ENCODE measurements at regions not wholly inside any gene's neighbourhood (a gene's known extent, or its start where the extent isn't known, plus 50 kb on each side); places are given as distances from the start of the nearest gene placed in this dataset.

- DNase-seq: no peak
Observed at GRCh38 chr6:94026575-94026974, 607.2 kb upstream of the EPHA7 start.

GRCh38 chr6:94005835-94006234 lies 586.5 kb upstream of the EPHA7 start:
- Histone ChIP-seq H3K4me3 (no peak overlapping the region), H3K4me1 (no peaks in the 10 kb centered on the region), H3K27me3 (no peaks in the 10 kb centered on the region), H3K36me3 (no peaks in the 10 kb centered on the region), H3K27ac (no peak overlapping the region), H3K9me3 (no peaks in the 10 kb centered on the region)
- no peak for DNase-seq
- TF ChIP-seq POLR2A (IDR thresholded peaks at IDR 0.05) (no peak), CTCF (IDR thresholded peaks at IDR 0.05) (no peak)

More at GRCh38 chr6:94026575-94026974, 607.2 kb upstream of the EPHA7 start:
- H3K4me3 ChIP-seq: no peak overlapping the region
- no peaks in the 10 kb centered on the region for H3K27me3 ChIP-seq
- H3K36me3 ChIP-seq: no peaks in the 10 kb centered on the region
- no peaks in the 10 kb centered on the region for H3K4me1 ChIP-seq
- H3K9me3 ChIP-seq: no peaks in the 10 kb centered on the region
- H3K27ac ChIP-seq: no peak overlapping the region
- TF ChIP-seq POLR2A (IDR thresholded peaks at IDR 0.05) (no peak), CTCF (IDR thresholded peaks at IDR 0.05) (no peak)

DNA sequence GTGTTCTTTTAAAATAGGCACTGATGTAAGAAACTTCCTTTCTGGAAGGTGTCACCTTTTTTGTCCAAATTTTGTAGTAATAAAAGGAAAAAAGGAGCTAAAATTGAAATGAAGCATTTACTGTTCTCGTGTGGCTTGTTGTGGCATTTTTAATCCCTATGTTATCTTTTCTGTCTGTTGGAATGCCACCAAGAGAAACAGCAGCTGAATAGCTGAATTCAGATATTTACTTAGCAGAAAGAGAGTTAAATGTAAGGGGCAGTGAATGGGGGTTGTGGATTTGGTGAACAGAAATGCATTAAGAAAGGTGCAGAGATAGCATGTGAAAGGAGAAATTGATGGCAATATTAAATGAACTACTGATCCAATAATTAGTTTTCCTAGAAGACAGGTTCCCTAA lies 573.6 kb upstream of the EPHA7 start:
- no peak for TF ChIP-seq CTCF (IDR thresholded peaks at IDR 0.05)
- no peak for TF ChIP-seq POLR2A (IDR thresholded peaks at IDR 0.05)
- no peaks in the 10 kb centered on the region for H3K4me1 ChIP-seq
- no peak for DNase-seq

GRCh38 chr6:93989630-93990029 lies 570.3 kb upstream of the EPHA7 start:
- H3K4me3 ChIP-seq: no peak overlapping the region
- TF ChIP-seq CTCF (IDR thresholded peaks at IDR 0.05) (no peak), POLR2A (IDR thresholded peaks at IDR 0.05) (no peak)
- H3K36me3 ChIP-seq: no peaks in the 10 kb centered on the region
- H3K27me3 ChIP-seq: no peaks in the 10 kb centered on the region
- no peaks in the 10 kb centered on the region for H3K9me3 ChIP-seq
- no peak for DNase-seq
- H3K4me1 ChIP-seq: no peaks in the 10 kb centered on the region
- H3K27ac ChIP-seq: no peak overlapping the region

More for the DNA sequence above, 573.6 kb upstream of the EPHA7 start:
- Histone ChIP-seq H3K27me3 (no peaks in the 10 kb centered on the region), H3K4me3 (no peak overlapping the region), H3K36me3 (no peaks in the 10 kb centered on the region), H3K27ac (no peak overlapping the region), H3K9me3 (no peaks in the 10 kb centered on the region)

- Histone ChIP-seq H3K36me3 (no peaks in the 10 kb centered on the region), H3K27me3 (no peaks in the 10 kb centered on the region), H3K4me3 (no peak overlapping the region), H3K27ac (no peak overlapping the region), H3K4me1 (no peaks in the 10 kb centered on the region), H3K9me3 (no peaks in the 10 kb centered on the region)
- TF ChIP-seq POLR2A (IDR thresholded peaks at IDR 0.05): no peak
- TF ChIP-seq CTCF (IDR thresholded peaks at IDR 0.05): no peak
- DNase-seq: no peak
Observed at GRCh38 chr6:93985953-93986352, 566.6 kb upstream of the EPHA7 start.

- H3K9me3 ChIP-seq: peaks cover 0 to 3% (median 0%) of the 10 kb centered on the region in 4 donors
- no peak overlapping the region for H3K4me3 ChIP-seq
- TF ChIP-seq POLR2A (IDR thresholded peaks at IDR 0.05): no peak
- no peaks in the 10 kb centered on the region for H3K4me1 ChIP-seq
- H3K27me3 ChIP-seq: no peaks in the 10 kb centered on the region
- DNase-seq: no peak
- no peak overlapping the region for H3K27ac ChIP-seq
- H3K36me3 ChIP-seq: no peaks in the 10 kb centered on the region
Observed at GRCh38 chr6:93975159-93975558, 555.8 kb upstream of the EPHA7 start.
